HEK293T (cell line): ENCODE measurements at regions not wholly inside any gene's neighbourhood (a gene's known extent, or its start where the extent isn't known, plus 50 kb on each side); places are given as distances from the start of the nearest gene placed in this dataset.

Experiments used
- CTCF ChIA-PET: fragments of 350-600 bp; formaldehyde crosslinking; extraction: SDS; loops from one replicate; lab custom pipeline; 2021; ENCODE audit warnings: antibody characterized with exemption, inconsistent platforms; lab: Yijun Ruan, JAX
- POLR2A ChIA-PET: fragments of 350-600 bp; formaldehyde crosslinking; extraction: SDS; loops from one replicate; lab custom pipeline; 2020; ENCODE audit warnings: antibody characterized with exemption, inconsistent platforms; lab: Yijun Ruan, JAX
- DNase-seq: peaks from one replicate; pipeline ENCODE4 v3.0.0; 2012; ENCODE audit warnings: mixed read lengths; ENCODE audit errors: extremely low spot score
- ARNT ChIP-seq: fragments of 450-650 bp; IDR thresholded peaks from 2 replicates; pipeline ENCODE4 v1.6.1; 2017; ENCODE audit warnings: mild to moderate bottlenecking
- BHLHE40 ChIP-seq: fragments of 450-650 bp; IDR thresholded peaks from 2 replicates; pipeline ENCODE4 v1.6.1; 2016; ENCODE audit warnings: mild to moderate bottlenecking, moderate library complexity, borderline replicate concordance
- CTBP1 ChIP-seq: fragments of 450-650 bp; IDR thresholded peaks from 2 replicates; pipeline ENCODE4 v1.6.1; 2016; ENCODE audit warnings: borderline replicate concordance
- ELF4 ChIP-seq: fragments of 450-650 bp; IDR thresholded peaks from 2 replicates; pipeline ENCODE4 v1.6.1; 2017; ENCODE audit warnings: antibody characterized with exemption
- FOXA1 ChIP-seq: fragments of 450-650 bp; IDR thresholded peaks from 2 replicates; pipeline ENCODE4 v1.6.1; 2016; ENCODE audit warnings: mild to moderate bottlenecking
- FOXK2 ChIP-seq: fragments of 450-650 bp; IDR thresholded peaks from 2 replicates; pipeline ENCODE4 v1.6.1; 2016; ENCODE audit warnings: mild to moderate bottlenecking
- FOXM1 ChIP-seq: fragments of 450-650 bp; IDR thresholded peaks from 2 replicates; pipeline ENCODE4 v1.6.1; 2017; ENCODE audit warnings: mild to moderate bottlenecking, borderline replicate concordance
- HDGF ChIP-seq: fragments of 450-650 bp; IDR thresholded peaks from 2 replicates; pipeline ENCODE4 v1.6.1; 2017; ENCODE audit warnings: antibody characterized with exemption, borderline replicate concordance
- L3MBTL2 ChIP-seq: fragments of 450-650 bp; conservative IDR thresholded peaks from 2 replicates; pipeline ENCODE4 v1.6.1; 2016; ENCODE audit warnings: mild to moderate bottlenecking
- LEF1 ChIP-seq: fragments of 450-650 bp; IDR thresholded peaks from 2 replicates; pipeline ENCODE4 v1.6.1; 2017; ENCODE audit warnings: mild to moderate bottlenecking, borderline replicate concordance
- NFRKB ChIP-seq: fragments of 450-650 bp; IDR thresholded peaks from 2 replicates; pipeline ENCODE4 v1.6.1; 2016; ENCODE audit warnings: mild to moderate bottlenecking, moderate library complexity
- PKNOX1 ChIP-seq: fragments of 450-650 bp; IDR thresholded peaks from 2 replicates; pipeline ENCODE4 v1.6.1; 2016
- SP1 ChIP-seq: fragments of 450-650 bp; IDR thresholded peaks from 2 replicates; pipeline ENCODE4 v1.6.1; 2017
- SUZ12 ChIP-seq: fragments of 450-650 bp; IDR thresholded peaks from 2 replicates; pipeline ENCODE4 v1.6.1; 2016; ENCODE audit warnings: mild to moderate bottlenecking
- TARDBP ChIP-seq: fragments of 450-650 bp; IDR thresholded peaks from 2 replicates; pipeline ENCODE4 v1.6.1; 2016
- ZNF384 ChIP-seq: fragments of 450-650 bp; IDR thresholded peaks from 2 replicates; pipeline ENCODE4 v1.6.1; 2016

GRCh38 chr5:56396634-56397033 is 163.5 kb upstream of the ANKRD55 start:
- TF ChIP-seq BHLHE40 (no peak), LEF1 (no peak), TARDBP (no peak), ZNF384 (no peak), FOXA1 (no peak), NFRKB (no peak), L3MBTL2 (no peak), SP1 (no peak), FOXM1 (no peak), CTBP1 (no peak), PKNOX1 (no peak), HDGF (no peak), ARNT (no peak), ELF4 (no peak), SUZ12 (no peak), FOXK2 (no peak)
- DNase-seq = no peak
- CTCF ChIA-PET = no interaction called here
- POLR2A ChIA-PET = no interaction called here

- CTCF ChIA-PET = no interaction called here
- TF ChIP-seq SP1 (no peak), CTBP1 (no peak), TARDBP (no peak), LEF1 (no peak), HDGF (no peak)
- POLR2A ChIA-PET = no interaction called here
- no peak for DNase-seq
These were observed 156.1 kb upstream of the ANKRD55 start for GRCh38 chr5:56389261-56389660.

GRCh38 chr5:56388229-56388985 is 155.3 kb upstream of the ANKRD55 start:
- no peak for TF ChIP-seq FOXA1
- no peak for TF ChIP-seq ELF4
- no peak for TF ChIP-seq FOXM1
- no peak for TF ChIP-seq TARDBP
- no peak for TF ChIP-seq FOXK2
- TF ChIP-seq CTBP1 = no peak
- no peak for TF ChIP-seq L3MBTL2
- DNase-seq = no peak
- CTCF ChIA-PET = interaction anchor here (0.6 to 0.7 kb wide), 2 partner anchors 20 to 93 kb away, joined by 3 read pairs; no protein-coding TSS in a partner anchor
- POLR2A ChIA-PET = interaction anchor here (0.6 kb wide), 1 partner anchor 16 kb away, joined by 3 read pairs; no protein-coding TSS in a partner anchor

- ChIA-PET POLR2A (no interaction called here), CTCF (no interaction called here)
- TF ChIP-seq SP1 = no peak
- TF ChIP-seq ARNT = no peak
- TF ChIP-seq CTBP1 = no peak
- TF ChIP-seq BHLHE40 = no peak
- TF ChIP-seq FOXA1 = no peak
- no peak for TF ChIP-seq ZNF384
- no peak for TF ChIP-seq FOXK2
- no peak for TF ChIP-seq ELF4
- no peak for TF ChIP-seq SUZ12
- TF ChIP-seq L3MBTL2 = no peak
- no peak for TF ChIP-seq PKNOX1
- no peak for TF ChIP-seq LEF1
- TF ChIP-seq NFRKB = no peak
- no peak for TF ChIP-seq FOXM1
- TF ChIP-seq HDGF = no peak
- no peak for TF ChIP-seq TARDBP
- no peak for DNase-seq
These were observed 152.9 kb upstream of the ANKRD55 start for GRCh38 chr5:56386046-56386445.

- TF ChIP-seq HDGF (no peak), FOXA1 (no peak), TARDBP (no peak), PKNOX1 (no peak)
- ChIA-PET CTCF (interaction anchor here (0.6 kb wide), 1 partner anchor 470 kb away, joined by 5 read pairs; no protein-coding TSS in a partner anchor), POLR2A (no interaction called here)
- no peak for DNase-seq
These were observed 151.1 kb upstream of the ANKRD55 start for GRCh38 chr5:56384186-56384585.

- ChIA-PET POLR2A (no interaction called here), CTCF (no interaction called here)
- no peak for DNase-seq
- TF ChIP-seq CTBP1 (no peak), ELF4 (no peak), ZNF384 (no peak), SP1 (no peak)
These were observed 150.6 kb upstream of the ANKRD55 start for GRCh38 chr5:56383761-56384160.

GRCh38 chr5:56382896-56383295 is 149.8 kb upstream of the ANKRD55 start:
- TF ChIP-seq ELF4 (no peak), SUZ12 (no peak), TARDBP (no peak), HDGF (no peak), CTBP1 (no peak), ARNT (no peak), FOXK2 (no peak), LEF1 (no peak)
- POLR2A ChIA-PET = no interaction called here
- no peak for DNase-seq
- CTCF ChIA-PET = no interaction called here
